ENCODE measurements at regions not wholly inside any gene's neighbourhood (a gene's known extent, or its start where the extent isn't known, plus 50 kb on each side); places are given as distances from the start of the nearest gene placed in this dataset.

GRCh38 chr6:140847262-140847645, 1285.5 kb upstream of the GJE1 start:
- TF ChIP-seq CTCF (IDR thresholded peaks at IDR 0.05; ENCODE audit: low read depth, low read length): no peak
- TF ChIP-seq POLR2A (IDR thresholded peaks at IDR 0.05; ENCODE audit: extremely low read depth, insufficient read length): no peak
